ENCODE measurements at regions not wholly inside any gene's neighbourhood (a gene's known extent, or its start where the extent isn't known, plus 50 kb on each side); places are given as distances from the start of the nearest gene placed in this dataset.
"Not testable (repeated sequence)": the region's sequence is repeated elsewhere in the genome, so short reads cannot be mapped to it uniquely, and the experiment has no call there.

- Histone ChIP-seq H3K9me3 (ENCODE audit: low read length) (no peaks in the 10 kb centered on the region), H3K27me3 (ENCODE audit: control insufficient read depth in 1 of 2, insufficient read depth in 2 of 2, low read length in 2 of 2) (no peaks in the 10 kb centered on the region; a peak in 1 of 5 replicates), H3K4me1 (ENCODE audit: insufficient read depth, low read length) (no peaks in the 10 kb centered on the region), H3K9ac (ENCODE audit: insufficient read depth, low read depth, low read length) (no peak overlapping the region), H3K79me2 (ENCODE audit: insufficient read depth, low read length) (no peaks in the 10 kb centered on the region), H2AFZ (ENCODE audit: low read length) (no peak overlapping the region), H4K20me1 (ENCODE audit: insufficient read depth, low read length) (no peaks in the 10 kb centered on the region), H3K27ac (ENCODE audit: extremely low read length, insufficient read depth, low read length) (no peak overlapping the region), H3K36me3 (replicated peaks in 1 of 2; ENCODE audit: control insufficient read depth in 1 of 2, insufficient read depth in 2 of 2, low read length in 2 of 2) (no peaks in the 10 kb centered on the region), H3K4me2 (ENCODE audit: low read depth, low read length) (no peak overlapping the region), H3K4me3 (replicated peaks in 1 of 3; ENCODE audit: insufficient read depth in 1 of 3, low read depth in 2 of 3, low read length in 3 of 3) (no peak overlapping the region)
- in situ Hi-C loops (cut with HindIII; ENCODE audit: extremely low pct_ligation_motif_present, low pct_unique_long_range_greater_than_20kb) (no loop called here), intact Hi-C loops (cut with micrococcal nuclease; ENCODE audit: unreplicated experiment) (no loop called here)
- whole genome bisulfite sequencing (ENCODE audit: low lambda C conversion rate): 2% methylated on average over 2 of the region's 2 CpGs
- no TSS peak for BruUV-seq (replicated peaks)
- ChIA-PET CTCF (ENCODE audit: low intra/inter-chr PET ratio, low total read pairs) (no interaction called here), POLR2A (no interaction called here)
- ATAC-seq (no peak), DNase-seq (ENCODE audit: low spot score) (no peak), FAIRE-seq (no peak)
- TF ChIP-seq THRA (CRISPR knock-in tag; IDR thresholded peaks at IDR 0.05; ENCODE audit: borderline replicate concordance) (no peak), ZFYVE20 (CRISPR knock-in tag; IDR thresholded peaks at IDR 0.05; ENCODE audit: borderline replicate concordance, low read depth) (no peak), PPARG (CRISPR knock-in tag; conservative IDR thresholded peaks at IDR 0.05) (no peak), CREB3 (CRISPR knock-in tag; IDR thresholded peaks at IDR 0.05) (no peak), PITX1 (CRISPR knock-in tag; IDR thresholded peaks at IDR 0.05) (no peak), MIER2 (CRISPR knock-in tag; IDR thresholded peaks at IDR 0.05) (no peak), ZKSCAN1 (IDR thresholded peaks at IDR 0.05; ENCODE audit: low read length) (no peak), ZNF609 (CRISPR knock-in tag; IDR thresholded peaks at IDR 0.05; ENCODE audit: borderline replicate concordance) (no peak), ZNF660 (CRISPR knock-in tag; IDR thresholded peaks at IDR 0.05; ENCODE audit: borderline replicate concordance, low read depth) (no peak)
These were observed 555.7 kb upstream of the B3GAT1 start for GRCh38 chr11:134967746-134968145.

- H3K4me3 ChIP-seq (replicated peaks in 1 of 3; ENCODE audit: insufficient read depth in 1 of 3, low read depth in 2 of 3, low read length in 3 of 3); CTCF ChIA-PET (ENCODE audit: low intra/inter-chr PET ratio, low total read pairs); H3K79me2 ChIP-seq (ENCODE audit: insufficient read depth, low read length); ATAC-seq; H4K20me1 ChIP-seq (ENCODE audit: insufficient read depth, low read length); H3K27ac ChIP-seq (ENCODE audit: extremely low read length, insufficient read depth, low read length); H3K4me2 ChIP-seq (ENCODE audit: low read depth, low read length); in situ Hi-C loops (cut with HindIII; ENCODE audit: extremely low pct_ligation_motif_present, low pct_unique_long_range_greater_than_20kb); H3K9ac ChIP-seq (ENCODE audit: insufficient read depth, low read depth, low read length); H3K36me3 ChIP-seq (replicated peaks in 1 of 2; ENCODE audit: control insufficient read depth in 1 of 2, insufficient read depth in 2 of 2, low read length in 2 of 2); H3K4me1 ChIP-seq (ENCODE audit: insufficient read depth, low read length); BruUV-seq (replicated peaks); POLR2A ChIA-PET; H3K27me3 ChIP-seq (ENCODE audit: control insufficient read depth in 1 of 2, insufficient read depth in 2 of 2, low read length in 2 of 2); FAIRE-seq; H2AFZ ChIP-seq (ENCODE audit: low read length); intact Hi-C loops (cut with micrococcal nuclease; ENCODE audit: unreplicated experiment); H3K9me3 ChIP-seq (ENCODE audit: low read length); DNase-seq (ENCODE audit: low spot score): not testable (repeated sequence)
- 72% methylated on average over 30 of the region's 30 CpGs for WGBS (ENCODE audit: low lambda C conversion rate)
These were observed 549.3 kb upstream of the B3GAT1 start for GRCh38 chr11:134961386-134961785.
